HG02642 (cell line): ENCODE measurements at regions not wholly inside any gene's neighbourhood (a gene's known extent, or its start where the extent isn't known, plus 50 kb on each side); places are given as distances from the start of the nearest gene placed in this dataset.

Experiments
- ATAC-seq: cut with Tn5 transposase; IDR thresholded peaks from one replicate; pipeline ENCODE4 v1.9.1; 2021; ENCODE audit warnings: mild to moderate bottlenecking; ENCODE audit not compliant: unreplicated experiment, poor library complexity

GRCh38 chr6:2542858-2543218, 207.9 kb downstream of the MYLK4 start:
- ATAC-seq: peak; percentile 76

- no peak for ATAC-seq
Measured at GRCh38 chr6:2542101-2542857, 208.4 kb downstream of the MYLK4 start.

GRCh38 chr6:2536451-2536850, 214.3 kb downstream of the MYLK4 start:
- ATAC-seq: no peak

GRCh38 chr6:2535506-2535905, 215.2 kb downstream of the MYLK4 start:
- no peak for ATAC-seq

- no peak for ATAC-seq
Measured at GRCh38 chr6:2534406-2535042, 216.2 kb downstream of the MYLK4 start.

GRCh38 chr6:2531426-2532215, 219.1 kb downstream of the MYLK4 start:
- ATAC-seq: no peak

- ATAC-seq: no peak
Measured at GRCh38 chr6:2529211-2529719, 221.5 kb downstream of the MYLK4 start.

- ATAC-seq: no peak
Measured at GRCh38 chr6:2528156-2528555, 222.6 kb downstream of the MYLK4 start.

- no peak for ATAC-seq
Measured at GRCh38 chr6:2526766-2527165, 224.0 kb downstream of the MYLK4 start.

- ATAC-seq: no peak
Measured at GRCh38 chr6:2524090-2524489, 226.6 kb downstream of the MYLK4 start.

GRCh38 chr6:2523061-2523460, 227.7 kb downstream of the MYLK4 start:
- no peak for ATAC-seq

GRCh38 chr6:2522521-2522920, 228.2 kb downstream of the MYLK4 start:
- no peak for ATAC-seq

GRCh38 chr6:2517855-2518473, 232.8 kb downstream of the MYLK4 start:
- no peak for ATAC-seq

- ATAC-seq: no peak
Measured at GRCh38 chr6:2517401-2517800, 233.3 kb downstream of the MYLK4 start.

- ATAC-seq: no peak
Measured at GRCh38 chr6:2516059-2516458, 234.7 kb downstream of the MYLK4 start.

GRCh38 chr6:2514965-2515543, 235.7 kb downstream of the MYLK4 start:
- ATAC-seq: no peak

GRCh38 chr6:2512802-2513201, 237.9 kb downstream of the MYLK4 start:
- ATAC-seq: no peak

GRCh38 chr6:2510316-2510715, 240.4 kb downstream of the MYLK4 start:
- ATAC-seq: no peak

- ATAC-seq: no peak
Measured at GRCh38 chr6:2509711-2510110, 241.0 kb downstream of the MYLK4 start.

- no peak for ATAC-seq
Measured at GRCh38 chr6:2508071-2508470, 242.7 kb downstream of the MYLK4 start.
